ENCODE measurements at regions not wholly inside any gene's neighbourhood (a gene's known extent, or its start where the extent isn't known, plus 50 kb on each side); places are given as distances from the start of the nearest gene placed in this dataset.

DNA sequence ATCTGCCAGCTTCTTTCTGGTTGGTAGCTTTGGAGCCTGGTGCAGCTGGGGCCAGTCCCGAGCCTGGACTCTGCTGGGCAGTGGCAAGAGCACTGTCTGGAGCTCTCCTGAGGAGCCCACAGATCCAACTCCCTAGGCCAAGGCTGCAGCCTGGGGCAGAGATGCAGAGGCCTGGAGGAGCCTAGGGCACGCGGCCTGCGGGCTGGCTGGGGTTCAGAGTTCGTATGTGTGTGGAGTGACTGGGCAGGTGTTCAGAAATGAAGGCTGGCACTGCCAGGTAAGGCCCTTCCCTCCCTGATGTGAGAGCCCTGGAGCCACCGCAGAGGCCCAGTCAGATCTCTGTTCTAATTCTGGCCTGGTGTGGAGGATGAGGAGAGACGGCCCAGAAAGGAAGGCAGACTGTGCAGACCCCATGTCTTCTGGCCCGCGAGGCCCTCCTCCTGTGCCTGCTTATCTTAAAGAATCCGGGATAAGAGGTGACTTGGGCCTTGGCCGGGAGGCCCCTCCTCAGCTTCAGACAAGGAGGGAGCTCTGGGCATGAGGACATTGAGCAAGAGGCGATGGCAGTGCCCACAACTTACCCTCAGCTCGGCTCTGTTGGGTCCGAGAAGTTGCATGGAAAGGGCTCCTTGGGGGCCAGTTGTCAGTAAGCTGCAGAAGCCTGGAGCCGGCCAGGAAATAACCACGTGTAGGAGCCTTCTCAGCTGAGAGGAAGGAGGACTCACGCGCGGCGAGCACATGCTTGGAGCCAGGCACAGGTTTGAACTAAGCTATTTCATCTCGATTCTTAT lies 62.2 kb upstream of the B3GAT1 start:
- WGBS, 2 experiments (ENCODE audit: extremely low coverage in 1 of 2, insufficient coverage in 1 of 2, insufficient read length in 1 of 2, insufficient replicate concordance in 2 of 2, low coverage in 1 of 2, low lambda C conversion rate in 2 of 2, missing lambda C conversion rate in 1 of 2): 95% methylated on average over 19 of the region's 21 CpGs; no CpG with 5 or more reads in 1 of the 2 experiments
- Histone ChIP-seq H3K27ac (ENCODE audit: low read depth, low read length) (no peak overlapping the region), H2BK20ac (ENCODE audit: low read length) (no peak overlapping the region), H2BK120ac (replicated peaks; ENCODE audit: low read depth, low read length) (no peak overlapping the region), H3K36me3 (ENCODE audit: control insufficient read depth in 2 of 4, insufficient read depth in 4 of 4, low read length in 3 of 4) (no peaks in the 10 kb centered on the region), H2AK5ac (ENCODE audit: low read depth, low read length) (no peak overlapping the region), H3K27me3 (replicated peaks in 1 of 4; ENCODE audit: control insufficient read depth in 3 of 4, extremely low read depth in 1 of 4, insufficient read depth in 3 of 4, low read length in 3 of 4) (peaks cover 0 to 4% (median 0%) of the 10 kb centered on the region in 4 experiments; a peak in 1 of 7 replicates), H3K56ac (replicated peaks; ENCODE audit: insufficient read length, low read depth, low read length) (no peak overlapping the region), H3K4me3 (ENCODE audit: extremely low read depth in 1 of 4, insufficient read depth in 2 of 4, low read depth in 3 of 4, low read length in 4 of 4) (no peak overlapping the region), H3K79me2 (ENCODE audit: control insufficient read depth in 1 of 2, insufficient read depth in 2 of 2, low read length in 2 of 2) (no peaks in the 10 kb centered on the region), H3K4ac (replicated peaks; ENCODE audit: insufficient read length, low read depth, low read length) (no peak overlapping the region), H4K91ac (replicated peaks; ENCODE audit: insufficient read length, low read length) (no peak overlapping the region), H3K4me1 (replicated peaks in 1 of 4; ENCODE audit: control insufficient read depth in 3 of 4, insufficient read depth in 4 of 4, low read length in 3 of 4) (peaks cover 4 to 15% (median 10%) of the 10 kb centered on the region in 4 experiments), H3K23ac (ENCODE audit: insufficient read length) (no peak overlapping the region), H2AFZ (ENCODE audit: low read length) (no peak overlapping the region), H2BK15ac (ENCODE audit: low read length) (no peak overlapping the region), H3K23me2 (ENCODE audit: low read depth, low read length) (no peaks in the 10 kb centered on the region), H3K14ac (ENCODE audit: insufficient read length) (no peak overlapping the region), H3K4me2 (ENCODE audit: insufficient read depth in 1 of 2, low read depth in 2 of 2, low read length in 2 of 2) (no peak overlapping the region), H3K9ac (replicated peaks in 1 of 4; ENCODE audit: extremely low read depth in 1 of 4, low read depth in 3 of 4, low read length in 3 of 4) (no peak overlapping the region), H3K9me3 (ENCODE audit: insufficient read depth in 2 of 2, low read depth in 1 of 2, low read length in 1 of 2) (no peaks in the 10 kb centered on the region), H2BK12ac (ENCODE audit: low read depth, low read length) (no peak overlapping the region), H3K18ac (ENCODE audit: extremely low read depth, low read length) (no peak overlapping the region), H4K20me1 (replicated peaks in 1 of 2; ENCODE audit: control insufficient read depth in 1 of 2, insufficient read depth in 2 of 2, low read length in 2 of 2) (peaks cover 2% of the 10 kb centered on the region in 2 experiments), H3K79me1 (ENCODE audit: low read depth, low read length) (no peaks in the 10 kb centered on the region), H2BK5ac (ENCODE audit: low read depth, low read length) (no peak overlapping the region), H4K5ac (ENCODE audit: insufficient read length, low read depth, low read length) (no peak overlapping the region), H4K8ac (ENCODE audit: extremely low read depth, insufficient read depth, low read length) (no peak overlapping the region)
- DNase-seq (ENCODE audit: low read depth in 1 of 2, low spot score in 2 of 2) (no peak), FAIRE-seq (no peak)
- ChIA-PET CTCF (ENCODE audit: partially characterized antibody) (interaction anchor here (1.0 to 1.8 kb wide), 5 partner anchors 9 to 90 kb away, joined by 3 to 6 read pairs (median 3); no protein-coding TSS in a partner anchor), POLR2A (ENCODE audit: partially characterized antibody) (interaction anchor here (1.1 kb wide), 1 partner anchor 10 kb away, joined by 3 read pairs; no protein-coding TSS in a partner anchor)
- TF ChIP-seq, protein P1, sequence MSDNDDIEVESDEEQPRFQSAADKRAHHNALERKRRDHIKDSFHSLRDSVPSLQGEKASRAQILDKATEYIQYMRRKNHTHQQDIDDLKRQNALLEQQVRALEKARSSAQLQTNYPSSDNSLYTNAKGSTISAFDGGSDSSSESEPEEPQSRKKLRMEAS (IDR thresholded peaks at IDR 0.05): no peak
- no peak for TF ChIP-seq CBX5 (IDR thresholded peaks at IDR 0.05; ENCODE audit: low read depth, low read length)
- no peak for TF ChIP-seq BCL11A (IDR thresholded peaks at IDR 0.05; ENCODE audit: low read depth in 2 of 2, low read length in 2 of 2)
- no peak for TF ChIP-seq RNF2 (IDR thresholded peaks at IDR 0.05; ENCODE audit: borderline replicate concordance, low read depth, low read length, missing control alignments, poor library complexity, severe bottlenecking)
- TF ChIP-seq EZH2 (IDR thresholded peaks at IDR 0.05; ENCODE audit: low read depth, low read length, severe bottlenecking): no peak
- no peak for TF ChIP-seq JUN (IDR thresholded peaks at IDR 0.05; ENCODE audit: low read depth, low read length)
- no peak for TF ChIP-seq MAFK (IDR thresholded peaks at IDR 0.05; ENCODE audit: low read depth, low read length)
- TF ChIP-seq TAF7 (optimal IDR thresholded peaks at IDR 0.05; ENCODE audit: borderline replicate concordance, low read depth, low read length): no peak
- no peak for TF ChIP-seq EGR1 (IDR thresholded peaks at IDR 0.05; ENCODE audit: borderline replicate concordance, low read depth, low read length)
- TF ChIP-seq TAF1 (IDR thresholded peaks at IDR 0.05; ENCODE audit: low read depth, low read length): no peak
- TF ChIP-seq, protein P2, sequence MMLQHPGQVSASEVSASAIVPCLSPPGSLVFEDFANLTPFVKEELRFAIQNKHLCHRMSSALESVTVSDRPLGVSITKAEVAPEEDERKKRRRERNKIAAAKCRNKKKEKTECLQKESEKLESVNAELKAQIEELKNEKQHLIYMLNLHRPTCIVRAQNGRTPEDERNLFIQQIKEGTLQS (IDR thresholded peaks at IDR 0.05; ENCODE audit: insufficient read depth, low read depth, low read length): no peak
